Thyroid gland (tissue), 4 donors: ENCODE measurements at regions not wholly inside any gene's neighbourhood (a gene's known extent, or its start where the extent isn't known, plus 50 kb on each side); places are given as distances from the start of the nearest gene placed in this dataset.

Experiments
- DNase-seq, 2 donors: peaks; one replicate each; pipeline ENCODE4 v3.0.0-alpha.2; 2019
- H3K27ac ChIP-seq, 3 donors: fragments of 200-600 bp; sonication (generic); 1 replicate in 2 of 3; 2 replicates in 1 of 3; pipeline ENCODE4 v1.5.1; 2016 to 2019; ENCODE audit warnings: mild to moderate bottlenecking in 1 of 3, moderate library complexity in 1 of 3
- H3K27me3 ChIP-seq: fragments of 200-600 bp; sonication (generic); one replicate; pipeline ENCODE4 v1.5.1; 2019
- H3K36me3 ChIP-seq, 2 donors: fragments of 200-600 bp; sonication (generic); one replicate each; pipeline ENCODE4 v1.5.1; 2016 to 2019
- H3K4me1 ChIP-seq, 2 donors: fragments of 200-600 bp; sonication (generic); one replicate each; pipeline ENCODE4 v1.5.1; 2017 to 2019
- H3K4me3 ChIP-seq, 3 donors: fragments of 200-600 bp; sonication (generic); replicated peaks in 1 of 3; 1 replicate in 2 of 3; 2 replicates in 1 of 3; pipeline ENCODE4 v1.5.1; 2016; ENCODE audit warnings: mild to moderate bottlenecking in 1 of 3
- H3K9me3 ChIP-seq: fragments of 200-600 bp; sonication (generic); one replicate; pipeline ENCODE4 v1.5.1; 2017
- POLR2A ChIP-seq, 2 donors: fragments of 450-650 bp; IDR thresholded peaks; one replicate each; pipeline ENCODE4 v1.6.1; 2017; ENCODE audit warnings: antibody characterized with exemption in 2 of 2, mild to moderate bottlenecking in 2 of 2, moderate library complexity in 1 of 2
- WGBS, 2 donors: methylation state at CpG; one replicate each; pipeline ENCODE4 v1.1.5; 2017; 5-methylcytosine and 5-hydroxymethylcytosine counted together
- intact Hi-C: fragments of 100-400 bp; cut with DNase I; formaldehyde crosslinking; loops from one replicate; pipeline ENCODE4 v1.15.1; 2023
- TF ChIP-seq, protein P1 (sequence below), 6 experiments: fragments of 200-600 bp in 3 of 6; fragments of 450-650 bp in 3 of 6; sonication (generic) in 3 of 6; IDR thresholded peaks; one replicate each; pipeline ENCODE4 v1.5.1; 2016 to 2019; ENCODE audit warnings: antibody characterized with exemption in 6 of 6, mild to moderate bottlenecking in 2 of 6, inconsistent platforms in 1 of 6, moderate library complexity in 1 of 6

GRCh38 chr3:39752751-39753150 lies 56.7 kb upstream of the MYRIP start:
- H3K27me3 ChIP-seq, result no peaks in the 10 kb centered on the region
- no peaks in the 10 kb centered on the region for H3K36me3 ChIP-seq
- H3K9me3 ChIP-seq, result no peaks in the 10 kb centered on the region
- TF ChIP-seq, protein P1, sequence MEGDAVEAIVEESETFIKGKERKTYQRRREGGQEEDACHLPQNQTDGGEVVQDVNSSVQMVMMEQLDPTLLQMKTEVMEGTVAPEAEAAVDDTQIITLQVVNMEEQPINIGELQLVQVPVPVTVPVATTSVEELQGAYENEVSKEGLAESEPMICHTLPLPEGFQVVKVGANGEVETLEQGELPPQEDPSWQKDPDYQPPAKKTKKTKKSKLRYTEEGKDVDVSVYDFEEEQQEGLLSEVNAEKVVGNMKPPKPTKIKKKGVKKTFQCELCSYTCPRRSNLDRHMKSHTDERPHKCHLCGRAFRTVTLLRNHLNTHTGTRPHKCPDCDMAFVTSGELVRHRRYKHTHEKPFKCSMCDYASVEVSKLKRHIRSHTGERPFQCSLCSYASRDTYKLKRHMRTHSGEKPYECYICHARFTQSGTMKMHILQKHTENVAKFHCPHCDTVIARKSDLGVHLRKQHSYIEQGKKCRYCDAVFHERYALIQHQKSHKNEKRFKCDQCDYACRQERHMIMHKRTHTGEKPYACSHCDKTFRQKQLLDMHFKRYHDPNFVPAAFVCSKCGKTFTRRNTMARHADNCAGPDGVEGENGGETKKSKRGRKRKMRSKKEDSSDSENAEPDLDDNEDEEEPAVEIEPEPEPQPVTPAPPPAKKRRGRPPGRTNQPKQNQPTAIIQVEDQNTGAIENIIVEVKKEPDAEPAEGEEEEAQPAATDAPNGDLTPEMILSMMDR (IDR thresholded peaks at IDR 0.05), result no peak
- TF ChIP-seq POLR2A (IDR thresholded peaks at IDR 0.05), result no peak
- H3K4me3 ChIP-seq, result no peak overlapping the region
- WGBS, 2 donors, result 59 to 65% methylated on average over 1 of the region's 1 CpG
- H3K4me1 ChIP-seq, result peaks cover 0 to 7% of the 10 kb centered on the region in 2 donors
- intact Hi-C loops, result no loop called here
- H3K27ac ChIP-seq, result no peak overlapping the region
- DNase-seq, result no peak

DNA sequence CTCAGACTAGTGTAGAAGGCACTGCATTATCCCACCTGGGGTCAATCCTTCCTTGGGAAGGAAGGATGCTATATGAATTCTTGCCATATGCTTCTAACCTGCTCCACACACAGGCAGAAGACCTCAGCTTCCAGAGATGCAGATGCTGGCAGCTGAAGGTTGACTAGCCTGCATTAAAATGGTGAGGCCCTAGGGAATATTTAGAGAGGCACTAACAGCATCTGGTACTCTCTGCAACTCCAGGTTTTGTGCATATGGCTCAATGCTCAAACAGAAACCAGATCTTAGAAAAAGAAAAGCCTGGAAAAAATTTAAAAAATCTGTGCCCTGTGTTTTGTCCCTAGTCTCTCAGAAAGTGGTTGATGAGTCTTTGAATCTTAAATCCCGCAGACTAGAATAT lies 56.0 kb upstream of the MYRIP start:
- WGBS, 2 donors, result 89 to 100% methylated on average over 1 of the region's 1 CpG
- intact Hi-C loops, result no loop called here

DNA sequence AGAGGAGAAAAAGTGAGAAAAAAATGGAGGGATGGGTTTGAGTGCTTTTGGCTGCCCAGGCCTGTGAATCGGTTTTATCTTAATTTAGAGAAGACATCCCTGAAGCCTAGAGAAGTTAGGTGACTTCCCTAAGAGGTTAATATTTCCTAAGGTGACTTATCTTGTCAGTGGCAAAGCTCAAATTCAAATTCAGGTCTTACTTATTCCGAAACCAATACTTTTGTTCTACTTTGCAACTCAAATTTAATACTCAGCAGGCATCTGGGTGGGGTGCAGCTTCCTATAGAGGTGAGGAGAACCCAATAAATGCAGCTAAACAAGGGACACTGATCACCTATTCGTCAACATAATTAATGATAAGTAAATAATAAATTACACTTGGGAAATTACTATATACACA lies 54.9 kb upstream of the MYRIP start:
- Histone ChIP-seq H3K36me3 (no peaks in the 10 kb centered on the region), H3K9me3 (no peaks in the 10 kb centered on the region), H3K27ac (no peak overlapping the region), H3K4me1 (peaks cover 0 to 7% of the 10 kb centered on the region in 2 donors), H3K4me3 (no peak overlapping the region), H3K27me3 (no peaks in the 10 kb centered on the region)
- WGBS, 2 donors, result 87 to 90% methylated on average over 3 of the region's 3 CpGs
- intact Hi-C loops, result no loop called here
- DNase-seq, result no peak
- TF ChIP-seq, protein P1 (IDR thresholded peaks at IDR 0.05), result no peak
- TF ChIP-seq POLR2A (IDR thresholded peaks at IDR 0.05), result no peak

More for the DNA sequence above, 56.0 kb upstream of the MYRIP start:
- Histone ChIP-seq H3K9me3 (no peaks in the 10 kb centered on the region), H3K27ac (no peak overlapping the region), H3K36me3 (no peaks in the 10 kb centered on the region), H3K27me3 (no peaks in the 10 kb centered on the region), H3K4me1 (peaks cover 0 to 7% of the 10 kb centered on the region in 2 donors), H3K4me3 (no peak overlapping the region)
- no peak for DNase-seq
- TF ChIP-seq POLR2A (IDR thresholded peaks at IDR 0.05), result no peak
- TF ChIP-seq, protein P1 (IDR thresholded peaks at IDR 0.05), result no peak

GRCh38 chr3:39755100-39755499 lies 54.3 kb upstream of the MYRIP start:
- H3K27me3 ChIP-seq, result no peaks in the 10 kb centered on the region
- H3K27ac ChIP-seq, result no peak overlapping the region
- no peak overlapping the region for H3K4me3 ChIP-seq
- TF ChIP-seq, protein P1 (IDR thresholded peaks at IDR 0.05), result no peak
- TF ChIP-seq POLR2A (IDR thresholded peaks at IDR 0.05), result no peak
- 73 to 93% methylated on average over 1 of the region's 1 CpG for WGBS, 2 donors
- no peak for DNase-seq
- intact Hi-C loops, result no loop called here
- H3K9me3 ChIP-seq, result no peaks in the 10 kb centered on the region
- no peaks in the 10 kb centered on the region for H3K36me3 ChIP-seq
- H3K4me1 ChIP-seq, result peaks cover 0 to 7% of the 10 kb centered on the region in 2 donors

GRCh38 chr3:39757307-39757706 lies 52.1 kb upstream of the MYRIP start:
- no peak for TF ChIP-seq POLR2A (IDR thresholded peaks at IDR 0.05)
- TF ChIP-seq, protein P1 (IDR thresholded peaks at IDR 0.05), result no peak
- no peak for DNase-seq
- intact Hi-C loops, result no loop called here
- H3K36me3 ChIP-seq, result no peaks in the 10 kb centered on the region
- no peak overlapping the region for H3K4me3 ChIP-seq
- no peaks in the 10 kb centered on the region for H3K27me3 ChIP-seq
- no peaks in the 10 kb centered on the region for H3K9me3 ChIP-seq
- peaks cover 0 to under 1% of the 10 kb centered on the region in 2 donors for H3K4me1 ChIP-seq
- 59 to 77% methylated on average over 2 of the region's 2 CpGs for WGBS, 2 donors
- H3K27ac ChIP-seq, result no peak overlapping the region
